GM12891 (cell line): ENCODE measurements at regions not wholly inside any gene's neighbourhood (a gene's known extent, or its start where the extent isn't known, plus 50 kb on each side); places are given as distances from the start of the nearest gene placed in this dataset.

ENCODE experiments used
- DNase-seq: peaks from one replicate; pipeline ENCODE4 v3.0.0; 2011; ENCODE audit warnings: low spot score; ENCODE audit not compliant: insufficient read length
- FAIRE-seq: peaks from 2 replicates; lab custom pipeline; 2011; peaks lifted over from hg19 to GRCh38; lab: Jason Lieb, UNC
- PAX5 ChIP-seq: IDR thresholded peaks from 2 replicates; pipeline ENCODE4 v1.6.1; 2011; ENCODE audit warnings: low read length, moderate library complexity, mild to moderate bottlenecking; ENCODE audit not compliant: insufficient read depth, severe bottlenecking
- POLR2A ChIP-seq: IDR thresholded peaks from 2 replicates; pipeline ENCODE4 v1.6.1; 2011; ENCODE audit warnings: low read depth, low read length, control low read depth
- POLR2AphosphoS5 ChIP-seq: IDR thresholded peaks from 2 replicates; pipeline ENCODE4 v1.6.1; 2011; ENCODE audit warnings: low read depth, low read length, control low read depth
- POU2F2 ChIP-seq: IDR thresholded peaks from 2 replicates; pipeline ENCODE4 v1.6.1; 2011; ENCODE audit warnings: low read depth, mild to moderate bottlenecking, control low read depth, low read length, moderate library complexity
- SPI1 ChIP-seq: IDR thresholded peaks from 2 replicates; pipeline ENCODE4 v1.6.1; 2011; ENCODE audit warnings: low read depth, low read length, control low read depth
- TAF1 ChIP-seq: IDR thresholded peaks from 2 replicates; pipeline ENCODE4 v1.6.1; 2011; ENCODE audit warnings: low read depth, low read length, control low read depth

- FAIRE-seq: no peak
- TF ChIP-seq TAF1 (no peak), PAX5 (no peak), SPI1 (no peak), POLR2AphosphoS5 (no peak), POLR2A (no peak), POU2F2 (no peak)
These were observed 341.1 kb downstream of the FSCB start for GRCh38 chr14:44165936-44166335.

GRCh38 chr14:44165286-44165685 is 341.8 kb downstream of the FSCB start:
- FAIRE-seq: no peak
- no peak for TF ChIP-seq POLR2A
- DNase-seq: no peak

More at GRCh38 chr14:44165936-44166335, 341.1 kb downstream of the FSCB start:
- DNase-seq: no peak

- DNase-seq: no peak
- TF ChIP-seq TAF1 (no peak), PAX5 (no peak), POLR2AphosphoS5 (no peak)
- no peak for FAIRE-seq
These were observed 343.1 kb downstream of the FSCB start for GRCh38 chr14:44163946-44164345.

- no peak for FAIRE-seq
- no peak for DNase-seq
- no peak for TF ChIP-seq POLR2AphosphoS5
- no peak for TF ChIP-seq PAX5
- no peak for TF ChIP-seq POU2F2
- TF ChIP-seq POLR2A: no peak
- TF ChIP-seq TAF1: no peak
- no peak for TF ChIP-seq SPI1
These were observed 344.9 kb downstream of the FSCB start for GRCh38 chr14:44162197-44162596.

GRCh38 chr14:44154874-44155273 is 352.2 kb downstream of the FSCB start:
- TF ChIP-seq POLR2A: no peak
- TF ChIP-seq PAX5: no peak
- TF ChIP-seq TAF1: no peak
- no peak for TF ChIP-seq POLR2AphosphoS5
- no peak for TF ChIP-seq POU2F2
- no peak for TF ChIP-seq SPI1
- no peak for FAIRE-seq
- DNase-seq: no peak

GRCh38 chr14:44154446-44154845 is 352.6 kb downstream of the FSCB start:
- FAIRE-seq (no peak), DNase-seq (no peak)
- TF ChIP-seq TAF1: no peak
- no peak for TF ChIP-seq POLR2AphosphoS5
- TF ChIP-seq POU2F2: no peak
- TF ChIP-seq PAX5: no peak
- TF ChIP-seq SPI1: no peak
- no peak for TF ChIP-seq POLR2A

- DNase-seq (no peak), FAIRE-seq (no peak)
- TF ChIP-seq SPI1 (peak; percentile 57; the same call in 1 of the 2 replicates), PAX5 (no peak)
These were observed 355.8 kb downstream of the FSCB start for GRCh38 chr14:44151130-44151820.

- DNase-seq: no peak
- TF ChIP-seq TAF1 (no peak), POLR2AphosphoS5 (no peak), POLR2A (no peak), SPI1 (no peak), POU2F2 (no peak), PAX5 (no peak)
- no peak for FAIRE-seq
These were observed 357.5 kb downstream of the FSCB start for GRCh38 chr14:44149597-44149996.

GRCh38 chr14:44142006-44142405 is 365.1 kb downstream of the FSCB start:
- TF ChIP-seq SPI1 (no peak), PAX5 (no peak), POLR2AphosphoS5 (no peak), TAF1 (no peak), POU2F2 (no peak), POLR2A (no peak)
- FAIRE-seq (no peak), DNase-seq (no peak)

GRCh38 chr14:44135972-44136371 is 371.1 kb downstream of the FSCB start:
- DNase-seq: no peak
- TF ChIP-seq PAX5: no peak
- TF ChIP-seq TAF1: no peak
- TF ChIP-seq POLR2A: no peak
- no peak for TF ChIP-seq SPI1
- TF ChIP-seq POLR2AphosphoS5: no peak
- no peak for TF ChIP-seq POU2F2
- FAIRE-seq: no peak
